ENCODE measurements at regions not wholly inside any gene's neighbourhood (a gene's known extent, or its start where the extent isn't known, plus 50 kb on each side); places are given as distances from the start of the nearest gene placed in this dataset.

GRCh38 chr3:40739971-40740370 is 215.2 kb downstream of the ZNF621 start:
- H3K36me3 ChIP-seq (ENCODE audit: control insufficient read depth in 2 of 2, extremely low read depth in 1 of 2, insufficient read depth in 2 of 2, low read length in 2 of 2), result no peaks in the 10 kb centered on the region
- TF ChIP-seq CTCF (optimal IDR thresholded peaks at IDR 0.05 in 1 of 3, IDR thresholded peaks at IDR 0.05 in 1 of 3, conservative IDR thresholded peaks at IDR 0.05 in 1 of 3; ENCODE audit: extremely low read depth in 1 of 3, insufficient read depth in 2 of 3, low read length in 3 of 3) (no peak), EZH2 (IDR thresholded peaks at IDR 0.05; ENCODE audit: low read length) (no peak)
- no peak overlapping the region for H2AFZ ChIP-seq (ENCODE audit: control insufficient read depth, low read length)
- H3K27me3 ChIP-seq (ENCODE audit: control insufficient read depth, extremely low read depth, insufficient read depth, low read length), result no peaks in the 10 kb centered on the region
- DNase-seq (ENCODE audit: low read depth, low spot score) (no peak), FAIRE-seq (no peak)
- no peaks in the 10 kb centered on the region for H4K20me1 ChIP-seq (ENCODE audit: control insufficient read depth, extremely low read depth, insufficient read depth, low read length)
- H3K27ac ChIP-seq (ENCODE audit: control insufficient read depth, insufficient read depth, low read length), result no peak overlapping the region
- no peak overlapping the region for H3K9ac ChIP-seq (ENCODE audit: control insufficient read depth, extremely low read depth, insufficient read depth, low read length)
- no peaks in the 10 kb centered on the region for H3K9me1 ChIP-seq (ENCODE audit: control insufficient read depth, extremely low read depth, insufficient read depth, low read length)
- H3K4me3 ChIP-seq (ENCODE audit: control insufficient read depth in 2 of 3, extremely low read depth in 1 of 3, insufficient read depth in 2 of 3, low read depth in 1 of 3, low read length in 3 of 3), result no peak overlapping the region
- dilution Hi-C loops (cut with MboI; ENCODE audit: extremely low pct_ligation_motif_present, low sequenced_read_pairs), result no loop called here
- H3K4me1 ChIP-seq (ENCODE audit: control insufficient read depth, extremely low read depth, insufficient read depth, low read length), result no peaks in the 10 kb centered on the region
- no peaks in the 10 kb centered on the region for H3K79me2 ChIP-seq (ENCODE audit: control insufficient read depth, insufficient read depth, low read length)
- H3K9me3 ChIP-seq (ENCODE audit: control insufficient read depth, low read depth, low read length), result no peaks in the 10 kb centered on the region
- no peak overlapping the region for H3K4me2 ChIP-seq (ENCODE audit: control insufficient read depth, extremely low read depth, insufficient read depth, low read depth, low read length)

- H3K79me2 ChIP-seq (ENCODE audit: control insufficient read depth, insufficient read depth, low read length), result no peaks in the 10 kb centered on the region
- H3K9ac ChIP-seq (ENCODE audit: control insufficient read depth, extremely low read depth, insufficient read depth, low read length), result no peak overlapping the region
- H3K27me3 ChIP-seq (ENCODE audit: control insufficient read depth, extremely low read depth, insufficient read depth, low read length), result no peaks in the 10 kb centered on the region
- no peaks in the 10 kb centered on the region for H3K4me1 ChIP-seq (ENCODE audit: control insufficient read depth, extremely low read depth, insufficient read depth, low read length)
- dilution Hi-C loops (cut with MboI; ENCODE audit: extremely low pct_ligation_motif_present, low sequenced_read_pairs), result no loop called here
- no peak overlapping the region for H3K27ac ChIP-seq (ENCODE audit: control insufficient read depth, insufficient read depth, low read length)
- no peaks in the 10 kb centered on the region for H3K9me3 ChIP-seq (ENCODE audit: control insufficient read depth, low read depth, low read length)
- TF ChIP-seq CTCF (optimal IDR thresholded peaks at IDR 0.05 in 1 of 3, IDR thresholded peaks at IDR 0.05 in 1 of 3, conservative IDR thresholded peaks at IDR 0.05 in 1 of 3; ENCODE audit: extremely low read depth in 1 of 3, insufficient read depth in 2 of 3, low read length in 3 of 3) (no peak), EZH2 (IDR thresholded peaks at IDR 0.05; ENCODE audit: low read length) (no peak)
- DNase-seq (ENCODE audit: low read depth, low spot score) (no peak), FAIRE-seq (no peak)
- H4K20me1 ChIP-seq (ENCODE audit: control insufficient read depth, extremely low read depth, insufficient read depth, low read length), result no peaks in the 10 kb centered on the region
- H2AFZ ChIP-seq (ENCODE audit: control insufficient read depth, low read length), result no peak overlapping the region
- no peak overlapping the region for H3K4me3 ChIP-seq (ENCODE audit: control insufficient read depth in 2 of 3, extremely low read depth in 1 of 3, insufficient read depth in 2 of 3, low read depth in 1 of 3, low read length in 3 of 3)
- no peak overlapping the region for H3K4me2 ChIP-seq (ENCODE audit: control insufficient read depth, extremely low read depth, insufficient read depth, low read depth, low read length)
- no peaks in the 10 kb centered on the region for H3K9me1 ChIP-seq (ENCODE audit: control insufficient read depth, extremely low read depth, insufficient read depth, low read length)
- no peaks in the 10 kb centered on the region for H3K36me3 ChIP-seq (ENCODE audit: control insufficient read depth in 2 of 2, extremely low read depth in 1 of 2, insufficient read depth in 2 of 2, low read length in 2 of 2)
Measured at GRCh38 chr3:40741729-40742128, 217.0 kb downstream of the ZNF621 start.

All from keratinocyte (primary cell).